ENCODE measurements at regions not wholly inside any gene's neighbourhood (a gene's known extent, or its start where the extent isn't known, plus 50 kb on each side); places are given as distances from the start of the nearest gene placed in this dataset.

DNA sequence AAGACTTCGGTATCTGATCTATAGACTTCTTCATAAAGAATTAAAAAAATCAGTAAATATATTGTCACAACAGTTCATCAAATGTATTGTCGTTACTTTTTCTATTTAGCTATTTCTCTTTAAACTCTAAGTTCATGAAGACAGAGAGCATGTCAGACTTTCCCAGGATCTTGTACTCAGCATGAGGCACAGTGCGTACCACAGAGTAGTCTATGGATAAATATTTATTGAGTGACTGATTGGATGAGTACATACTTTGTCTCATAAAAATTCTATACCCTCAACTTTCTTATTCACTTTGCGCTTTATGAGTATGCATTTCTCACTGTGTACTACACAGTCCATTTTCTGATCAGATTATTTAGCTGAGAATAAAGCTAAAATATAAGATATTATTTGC is 1284.4 kb upstream of the ADGRB3 start:
- H3K4me1 ChIP-seq (ENCODE audit: control insufficient read depth, insufficient read depth, low read length) = no peaks in the 10 kb centered on the region
- ChIA-PET CTCF (no interaction called here), POLR2A (no interaction called here)
- no peaks in the 10 kb centered on the region for H3K36me3 ChIP-seq (ENCODE audit: control insufficient read depth in 2 of 2, insufficient read depth in 1 of 2, low read length in 2 of 2)
- H3K4me3 ChIP-seq (ENCODE audit: low read depth, low read length) = no peak overlapping the region
- TF ChIP-seq ZNF426 (tag by site-specific recombination; IDR thresholded peaks at IDR 0.05) (no peak), SP2 (tag by site-specific recombination; IDR thresholded peaks at IDR 0.05) (no peak), ZNF747 (tag by site-specific recombination; IDR thresholded peaks at IDR 0.05) (no peak), ZIC2 (tag by site-specific recombination; IDR thresholded peaks at IDR 0.05) (no peak)
- TF ChIP-seq, protein P1, sequence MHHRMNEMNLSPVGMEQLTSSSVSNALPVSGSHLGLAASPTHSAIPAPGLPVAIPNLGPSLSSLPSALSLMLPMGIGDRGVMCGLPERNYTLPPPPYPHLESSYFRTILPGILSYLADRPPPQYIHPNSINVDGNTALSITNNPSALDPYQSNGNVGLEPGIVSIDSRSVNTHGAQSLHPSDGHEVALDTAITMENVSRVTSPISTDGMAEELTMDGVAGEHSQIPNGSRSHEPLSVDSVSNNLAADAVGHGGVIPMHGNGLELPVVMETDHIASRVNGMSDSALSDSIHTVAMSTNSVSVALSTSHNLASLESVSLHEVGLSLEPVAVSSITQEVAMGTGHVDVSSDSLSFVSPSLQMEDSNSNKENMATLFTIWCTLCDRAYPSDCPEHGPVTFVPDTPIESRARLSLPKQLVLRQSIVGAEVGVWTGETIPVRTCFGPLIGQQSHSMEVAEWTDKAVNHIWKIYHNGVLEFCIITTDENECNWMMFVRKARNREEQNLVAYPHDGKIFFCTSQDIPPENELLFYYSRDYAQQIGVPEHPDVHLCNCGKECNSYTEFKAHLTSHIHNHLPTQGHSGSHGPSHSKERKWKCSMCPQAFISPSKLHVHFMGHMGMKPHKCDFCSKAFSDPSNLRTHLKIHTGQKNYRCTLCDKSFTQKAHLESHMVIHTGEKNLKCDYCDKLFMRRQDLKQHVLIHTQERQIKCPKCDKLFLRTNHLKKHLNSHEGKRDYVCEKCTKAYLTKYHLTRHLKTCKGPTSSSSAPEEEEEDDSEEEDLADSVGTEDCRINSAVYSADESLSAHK (tag by site-specific recombination; IDR thresholded peaks at IDR 0.05) = no peak
- TF ChIP-seq, protein P2, sequence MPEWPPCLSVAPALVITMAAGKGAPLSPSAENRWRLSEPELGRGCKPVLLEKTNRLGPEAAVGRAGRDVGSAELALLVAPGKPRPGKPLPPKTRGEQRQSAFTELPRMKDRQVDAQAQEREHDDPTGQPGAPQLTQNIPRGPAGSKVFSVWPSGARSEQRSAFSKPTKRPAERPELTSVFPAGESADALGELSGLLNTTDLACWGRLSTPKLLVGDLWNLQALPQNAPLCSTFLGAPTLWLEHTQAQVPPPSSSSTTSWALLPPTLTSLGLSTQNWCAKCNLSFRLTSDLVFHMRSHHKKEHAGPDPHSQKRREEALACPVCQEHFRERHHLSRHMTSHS (tag by site-specific recombination; IDR thresholded peaks at IDR 0.05) = no peak
- TF ChIP-seq, protein P3, sequence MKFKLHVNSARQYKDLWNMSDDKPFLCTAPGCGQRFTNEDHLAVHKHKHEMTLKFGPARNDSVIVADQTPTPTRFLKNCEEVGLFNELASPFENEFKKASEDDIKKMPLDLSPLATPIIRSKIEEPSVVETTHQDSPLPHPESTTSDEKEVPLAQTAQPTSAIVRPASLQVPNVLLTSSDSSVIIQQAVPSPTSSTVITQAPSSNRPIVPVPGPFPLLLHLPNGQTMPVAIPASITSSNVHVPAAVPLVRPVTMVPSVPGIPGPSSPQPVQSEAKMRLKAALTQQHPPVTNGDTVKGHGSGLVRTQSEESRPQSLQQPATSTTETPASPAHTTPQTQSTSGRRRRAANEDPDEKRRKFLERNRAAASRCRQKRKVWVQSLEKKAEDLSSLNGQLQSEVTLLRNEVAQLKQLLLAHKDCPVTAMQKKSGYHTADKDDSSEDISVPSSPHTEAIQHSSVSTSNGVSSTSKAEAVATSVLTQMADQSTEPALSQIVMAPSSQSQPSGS (tag by site-specific recombination; IDR thresholded peaks at IDR 0.05; ENCODE audit: low read depth) = no peak
- TF ChIP-seq, protein P4, sequence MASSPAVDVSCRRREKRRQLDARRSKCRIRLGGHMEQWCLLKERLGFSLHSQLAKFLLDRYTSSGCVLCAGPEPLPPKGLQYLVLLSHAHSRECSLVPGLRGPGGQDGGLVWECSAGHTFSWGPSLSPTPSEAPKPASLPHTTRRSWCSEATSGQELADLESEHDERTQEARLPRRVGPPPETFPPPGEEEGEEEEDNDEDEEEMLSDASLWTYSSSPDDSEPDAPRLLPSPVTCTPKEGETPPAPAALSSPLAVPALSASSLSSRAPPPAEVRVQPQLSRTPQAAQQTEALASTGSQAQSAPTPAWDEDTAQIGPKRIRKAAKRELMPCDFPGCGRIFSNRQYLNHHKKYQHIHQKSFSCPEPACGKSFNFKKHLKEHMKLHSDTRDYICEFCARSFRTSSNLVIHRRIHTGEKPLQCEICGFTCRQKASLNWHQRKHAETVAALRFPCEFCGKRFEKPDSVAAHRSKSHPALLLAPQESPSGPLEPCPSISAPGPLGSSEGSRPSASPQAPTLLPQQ (tag by site-specific recombination; IDR thresholded peaks at IDR 0.05) = no peak
- H3K9me3 ChIP-seq (ENCODE audit: control insufficient read depth, insufficient read depth, low read depth, low read length) = no peaks in the 10 kb centered on the region
- no peak overlapping the region for H3K27ac ChIP-seq (ENCODE audit: extremely low read depth, low read depth, low read length)

DNA sequence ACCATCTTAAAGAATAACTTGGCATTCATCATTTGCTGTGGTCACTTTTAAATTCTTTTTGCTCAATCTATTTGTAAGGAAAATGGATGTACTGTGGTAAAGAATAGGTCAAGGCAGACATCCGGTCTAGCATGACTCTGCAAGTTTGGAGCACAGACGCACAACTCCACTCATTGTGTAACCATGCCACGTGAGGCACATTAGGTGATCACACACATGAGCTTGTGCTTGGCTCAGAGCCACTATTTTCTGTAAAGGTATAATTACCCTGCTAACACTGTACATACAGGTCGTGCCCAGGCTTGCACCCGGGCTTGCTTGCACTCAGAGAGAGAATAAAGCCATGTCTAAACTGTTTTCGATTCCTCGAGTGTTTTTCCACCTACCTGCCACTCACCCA is 1289.1 kb upstream of the ADGRB3 start:
- Histone ChIP-seq H3K36me3 (ENCODE audit: control insufficient read depth in 2 of 2, insufficient read depth in 1 of 2, low read length in 2 of 2) (no peaks in the 10 kb centered on the region), H3K4me3 (ENCODE audit: low read depth, low read length) (no peak overlapping the region), H3K27ac (ENCODE audit: extremely low read depth, low read depth, low read length) (no peak overlapping the region), H3K9me3 (ENCODE audit: control insufficient read depth, insufficient read depth, low read depth, low read length) (no peaks in the 10 kb centered on the region), H3K4me1 (ENCODE audit: control insufficient read depth, insufficient read depth, low read length) (no peaks in the 10 kb centered on the region)
- POLR2A ChIA-PET = no interaction called here
- CTCF ChIA-PET = no interaction called here
- TF ChIP-seq, protein P5, sequence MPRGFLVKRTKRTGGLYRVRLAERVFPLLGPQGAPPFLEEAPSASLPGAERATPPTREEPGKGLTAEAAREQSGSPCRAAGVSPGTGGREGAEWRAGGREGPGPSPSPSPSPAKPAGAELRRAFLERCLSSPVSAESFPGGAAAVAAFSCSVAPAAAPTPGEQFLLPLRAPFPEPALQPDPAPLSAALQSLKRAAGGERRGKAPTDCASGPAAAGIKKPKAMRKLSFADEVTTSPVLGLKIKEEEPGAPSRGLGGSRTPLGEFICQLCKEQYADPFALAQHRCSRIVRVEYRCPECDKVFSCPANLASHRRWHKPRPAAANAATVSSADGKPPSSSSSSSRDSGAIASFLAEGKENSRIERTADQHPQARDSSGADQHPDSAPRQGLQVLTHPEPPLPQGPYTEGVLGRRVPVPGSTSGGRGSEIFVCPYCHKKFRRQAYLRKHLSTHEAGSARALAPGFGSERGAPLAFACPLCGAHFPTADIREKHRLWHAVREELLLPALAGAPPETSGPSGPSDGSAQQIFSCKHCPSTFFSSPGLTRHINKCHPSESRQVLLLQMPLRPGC (tag by site-specific recombination; IDR thresholded peaks at IDR 0.05) = no peak
- TF ChIP-seq SP7 (tag by site-specific recombination; IDR thresholded peaks at IDR 0.05) = peak; percentile 69

DNA sequence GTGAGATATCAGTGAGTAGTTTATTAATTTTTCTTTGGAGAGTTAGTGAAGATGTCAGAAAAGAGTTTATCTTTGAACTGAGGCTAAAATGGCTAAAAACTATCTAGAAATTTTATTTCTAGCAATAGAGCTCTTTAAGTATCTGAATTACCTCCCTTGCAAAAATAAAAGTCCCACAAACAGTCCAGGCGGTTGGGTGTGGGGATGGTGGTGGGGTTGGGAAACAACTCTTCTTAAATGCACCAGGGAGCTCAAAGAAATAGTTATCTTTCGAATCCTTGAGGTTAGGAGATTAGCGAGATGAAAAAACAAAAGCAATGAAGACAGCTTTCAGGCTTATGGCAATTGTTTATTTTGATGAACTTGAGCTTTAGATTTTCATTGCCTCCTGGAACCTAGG is 1299.1 kb upstream of the ADGRB3 start:
- Histone ChIP-seq H3K4me1 (ENCODE audit: control insufficient read depth, insufficient read depth, low read length) (no peaks in the 10 kb centered on the region), H3K36me3 (ENCODE audit: control insufficient read depth in 2 of 2, insufficient read depth in 1 of 2, low read length in 2 of 2) (no peaks in the 10 kb centered on the region), H3K9me3 (ENCODE audit: control insufficient read depth, insufficient read depth, low read depth, low read length) (no peaks in the 10 kb centered on the region), H3K4me3 (ENCODE audit: low read depth, low read length) (no peak overlapping the region), H3K27ac (ENCODE audit: extremely low read depth, low read depth, low read length) (no peak overlapping the region)
- TF ChIP-seq ZNF785 (tag by site-specific recombination; IDR thresholded peaks at IDR 0.05) = no peak
- no peak for TF ChIP-seq KLF8 (tag by site-specific recombination; IDR thresholded peaks at IDR 0.05)
- TF ChIP-seq ZNF16 (tag by site-specific recombination; IDR thresholded peaks at IDR 0.05; ENCODE audit: low read depth) = no peak
- no peak for TF ChIP-seq ZNF335 (tag by site-specific recombination; conservative IDR thresholded peaks at IDR 0.05)
- TF ChIP-seq, protein P6, sequence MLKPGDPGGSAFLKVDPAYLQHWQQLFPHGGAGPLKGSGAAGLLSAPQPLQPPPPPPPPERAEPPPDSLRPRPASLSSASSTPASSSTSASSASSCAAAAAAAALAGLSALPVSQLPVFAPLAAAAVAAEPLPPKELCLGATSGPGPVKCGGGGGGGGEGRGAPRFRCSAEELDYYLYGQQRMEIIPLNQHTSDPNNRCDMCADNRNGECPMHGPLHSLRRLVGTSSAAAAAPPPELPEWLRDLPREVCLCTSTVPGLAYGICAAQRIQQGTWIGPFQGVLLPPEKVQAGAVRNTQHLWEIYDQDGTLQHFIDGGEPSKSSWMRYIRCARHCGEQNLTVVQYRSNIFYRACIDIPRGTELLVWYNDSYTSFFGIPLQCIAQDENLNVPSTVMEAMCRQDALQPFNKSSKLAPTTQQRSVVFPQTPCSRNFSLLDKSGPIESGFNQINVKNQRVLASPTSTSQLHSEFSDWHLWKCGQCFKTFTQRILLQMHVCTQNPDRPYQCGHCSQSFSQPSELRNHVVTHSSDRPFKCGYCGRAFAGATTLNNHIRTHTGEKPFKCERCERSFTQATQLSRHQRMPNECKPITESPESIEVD (tag by site-specific recombination; IDR thresholded peaks at IDR 0.05) = no peak
- TF ChIP-seq ZNF248 (tag by site-specific recombination; IDR thresholded peaks at IDR 0.05) = no peak
- no peak for TF ChIP-seq ZNF416 (tag by site-specific recombination; IDR thresholded peaks at IDR 0.05)
- TF ChIP-seq ZNF221 (tag by site-specific recombination; IDR thresholded peaks at IDR 0.05; ENCODE audit: borderline replicate concordance) = no peak
- TF ChIP-seq ZNF510 (tag by site-specific recombination; IDR thresholded peaks at IDR 0.05; ENCODE audit: insufficient replicate concordance) = no peak
- TF ChIP-seq ZNF223 (tag by site-specific recombination; IDR thresholded peaks at IDR 0.05) = no peak
- CTCF ChIA-PET = no interaction called here
- POLR2A ChIA-PET = no interaction called here

Measured in HEK293 (cell line).